ENCODE measurements at regions not wholly inside any gene's neighbourhood (a gene's known extent, or its start where the extent isn't known, plus 50 kb on each side); places are given as distances from the start of the nearest gene placed in this dataset.

DNA sequence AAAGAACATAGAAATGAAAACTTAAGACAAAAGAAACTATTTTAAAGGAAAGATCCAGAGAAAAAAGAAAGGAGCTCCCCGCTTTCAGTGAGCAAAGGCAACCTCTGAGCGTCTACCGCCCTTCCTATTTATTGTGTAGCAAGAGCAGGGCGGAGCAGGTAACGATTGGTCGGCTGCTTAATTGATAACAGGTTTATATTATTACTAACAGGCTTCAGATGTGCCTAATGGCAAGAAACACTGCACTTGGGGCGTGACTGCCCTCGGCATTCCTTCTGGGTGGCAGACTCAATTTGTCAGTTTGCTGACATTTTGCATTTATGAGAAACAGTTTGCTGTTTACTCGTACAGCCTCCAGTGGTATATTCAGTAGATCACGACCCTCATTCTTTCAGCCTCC, 482.7 kb upstream of the C9orf72 start:
- Histone ChIP-seq H3K4me1 (ENCODE audit: control insufficient read depth, insufficient read depth, low read length) (no peaks in the 10 kb centered on the region), H2AFZ (replicated peaks; ENCODE audit: low read length, poor library complexity) (no peak overlapping the region), H3K36me3 (ENCODE audit: control insufficient read depth, insufficient read depth, low read length) (no peaks in the 10 kb centered on the region), H2AK9ac (replicated peaks; ENCODE audit: low read depth, low read length, poor library complexity) (no peak overlapping the region), H2AK5ac (ENCODE audit: low read depth, low read length) (no peak overlapping the region), H3K14ac (replicated peaks; ENCODE audit: low read depth, low read length) (no peak overlapping the region), H4K91ac (ENCODE audit: insufficient read depth, low read depth, low read length) (no peak overlapping the region), H4K5ac (ENCODE audit: low read depth, low read length) (no peak overlapping the region), H4K20me1 (ENCODE audit: insufficient read depth, low read length) (no peaks in the 10 kb centered on the region), H3K56ac (ENCODE audit: extremely low read depth, insufficient read depth, low read length) (no peak overlapping the region), H3K4me3 (ENCODE audit: insufficient read depth, low read depth, low read length) (no peak overlapping the region), H3K9me3 (ENCODE audit: control insufficient read depth, insufficient read depth, low read length) (no peaks in the 10 kb centered on the region), H3K18ac (ENCODE audit: low read depth, low read length) (no peak overlapping the region), H4K8ac (ENCODE audit: low read depth in 2 of 2, low read length in 2 of 2) (no peak overlapping the region), H3K4ac (ENCODE audit: low read depth, low read length) (no peak overlapping the region), H3K27me3 (ENCODE audit: control insufficient read depth, insufficient read depth, low read length) (no peaks in the 10 kb centered on the region), H2BK120ac (ENCODE audit: low read depth, low read length) (no peak overlapping the region), H3K79me1 (ENCODE audit: low read depth in 1 of 2, low read length in 2 of 2) (no peaks in the 10 kb centered on the region), H3K9me1 (ENCODE audit: insufficient read depth, low read length) (no peaks in the 10 kb centered on the region), H3K9ac (ENCODE audit: low read depth, low read length) (no peak overlapping the region), H2BK5ac (ENCODE audit: low read depth, low read length, poor library complexity, severe bottlenecking) (no peak overlapping the region), H2BK20ac (ENCODE audit: low read depth, low read length) (no peak overlapping the region), H3K23ac (ENCODE audit: low read depth, low read length) (no peak overlapping the region), H3K4me2 (ENCODE audit: low read depth, low read length) (no peak overlapping the region), H3K27ac (ENCODE audit: insufficient read depth, low read length) (no peak overlapping the region), H2BK15ac (ENCODE audit: low read depth, low read length) (no peak overlapping the region)
- 40% methylated on average over 1 of the region's 10 CpGs; no CpG with 5 or more reads in 1 of the 2 experiments for WGBS, 2 experiments (ENCODE audit: extremely low coverage in 2 of 2, insufficient read length in 1 of 2)
- dilution Hi-C loops (cut with HindIII; ENCODE audit: low sequenced_read_pairs, unreplicated experiment) = no loop called here
- DNase-seq (no peak), ATAC-seq (ENCODE audit: low read depth) (no peak)
- BruUV-seq (replicated peaks) = no TSS peak
- ChIA-PET POLR2A (ENCODE audit: unreplicated experiment) (no interaction called here), CTCF (no interaction called here)
- intact Hi-C loops (cut with micrococcal nuclease) = no loop called here
- TF ChIP-seq MXI1 (IDR thresholded peaks at IDR 0.05; ENCODE audit: borderline replicate concordance, low read depth, low read length) = no peak
- TF ChIP-seq RCOR1 (IDR thresholded peaks at IDR 0.05; ENCODE audit: insufficient replicate concordance, low read length) = no peak
- TF ChIP-seq RFX5 (IDR thresholded peaks at IDR 0.05; ENCODE audit: low read depth, low read length) = no peak
- no peak for TF ChIP-seq FOS (IDR thresholded peaks at IDR 0.05; ENCODE audit: low read depth, low read length)
- TF ChIP-seq CEBPB (IDR thresholded peaks at IDR 0.05; ENCODE audit: low read depth, low read length) = no peak
- TF ChIP-seq ELK1 (IDR thresholded peaks at IDR 0.05; ENCODE audit: borderline replicate concordance, low read depth, low read length) = no peak
- no peak for TF ChIP-seq CHD1 (IDR thresholded peaks at IDR 0.05; ENCODE audit: low read depth, low read length)
- TF ChIP-seq MAFK (IDR thresholded peaks at IDR 0.05; ENCODE audit: low read depth, low read length) = no peak
- no peak for TF ChIP-seq NFE2L2 (IDR thresholded peaks at IDR 0.05; ENCODE audit: low read depth, low read length)
- no peak for TF ChIP-seq RAD21 (IDR thresholded peaks at IDR 0.05; ENCODE audit: low read length)
- TF ChIP-seq BHLHE40 (IDR thresholded peaks at IDR 0.05; ENCODE audit: low read depth, low read length) = no peak
- TF ChIP-seq, protein P1, sequence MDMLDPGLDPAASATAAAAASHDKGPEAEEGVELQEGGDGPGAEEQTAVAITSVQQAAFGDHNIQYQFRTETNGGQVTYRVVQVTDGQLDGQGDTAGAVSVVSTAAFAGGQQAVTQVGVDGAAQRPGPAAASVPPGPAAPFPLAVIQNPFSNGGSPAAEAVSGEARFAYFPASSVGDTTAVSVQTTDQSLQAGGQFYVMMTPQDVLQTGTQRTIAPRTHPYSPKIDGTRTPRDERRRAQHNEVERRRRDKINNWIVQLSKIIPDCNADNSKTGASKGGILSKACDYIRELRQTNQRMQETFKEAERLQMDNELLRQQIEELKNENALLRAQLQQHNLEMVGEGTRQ (IDR thresholded peaks at IDR 0.05; ENCODE audit: low read depth, low read length) = no peak
- no peak for TF ChIP-seq POLR2A (IDR thresholded peaks at IDR 0.05; ENCODE audit: low read depth, low read length)
- no peak for TF ChIP-seq MAZ (IDR thresholded peaks at IDR 0.05; ENCODE audit: borderline replicate concordance, low read depth, low read length)
- no peak for TF ChIP-seq SMC3 (IDR thresholded peaks at IDR 0.05; ENCODE audit: low read depth, low read length)
- TF ChIP-seq CTCF (conservative IDR thresholded peaks at IDR 0.05; ENCODE audit: low read depth, low read length) = no peak
- in situ Hi-C loops (cut with MboI; ENCODE audit: low sequenced_read_pairs) = loop anchor here (25.0 kb wide), 1 partner anchor 106 kb away; no protein-coding TSS in a partner anchor
